GM12891 (cell line): ENCODE measurements at regions not wholly inside any gene's neighbourhood (a gene's known extent, or its start where the extent isn't known, plus 50 kb on each side); places are given as distances from the start of the nearest gene placed in this dataset.

Source experiments
- POLR2A ChIP-seq: IDR thresholded peaks from 2 replicates; pipeline ENCODE4 v1.6.1; 2011; ENCODE audit warnings: low read depth, low read length, control low read depth
- POLR2AphosphoS5 ChIP-seq: IDR thresholded peaks from 2 replicates; pipeline ENCODE4 v1.6.1; 2011; ENCODE audit warnings: low read depth, low read length, control low read depth
- TAF1 ChIP-seq: IDR thresholded peaks from 2 replicates; pipeline ENCODE4 v1.6.1; 2011; ENCODE audit warnings: low read depth, low read length, control low read depth

DNA sequence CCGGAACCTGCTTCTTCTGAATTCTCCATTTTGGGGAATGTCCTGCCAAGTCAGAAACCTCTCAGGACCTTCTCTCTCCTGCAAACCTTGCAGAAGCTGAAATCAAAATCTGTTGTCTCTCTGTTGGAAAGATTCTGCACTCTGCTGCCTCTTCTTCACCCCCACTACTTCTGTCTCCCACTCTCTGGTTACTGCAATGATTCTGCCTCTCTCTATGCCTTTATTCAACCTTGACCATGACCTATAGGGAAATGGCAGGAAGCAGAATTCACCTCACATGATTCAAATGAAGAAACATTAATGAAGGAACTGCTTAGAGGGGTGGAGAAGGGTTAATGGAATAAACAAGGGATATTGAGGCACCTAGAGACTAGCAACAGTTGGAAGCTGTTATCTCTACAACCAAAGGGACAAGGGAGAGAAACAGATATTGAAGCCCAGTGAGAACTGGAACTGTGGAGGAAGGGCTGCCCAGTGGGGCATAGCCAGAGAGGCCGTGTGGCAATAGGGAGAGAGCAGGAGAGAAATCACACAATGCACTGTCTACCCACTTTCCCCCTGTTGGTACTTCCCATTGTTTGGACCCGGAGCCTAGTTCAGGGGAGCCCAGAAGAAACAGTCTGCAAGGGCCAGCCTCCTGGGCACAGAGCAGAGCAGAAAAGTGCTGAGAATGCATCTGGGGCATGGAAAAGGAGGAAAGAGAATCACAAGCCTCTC is 76.1 kb upstream of the JUN start:
- no peak for TF ChIP-seq POLR2A
- TF ChIP-seq POLR2AphosphoS5 = no peak
- no peak for TF ChIP-seq TAF1
